H1 (cell line): ENCODE measurements at regions not wholly inside any gene's neighbourhood (a gene's known extent, or its start where the extent isn't known, plus 50 kb on each side); places are given as distances from the start of the nearest gene placed in this dataset.

Source experiments
- CTCF ChIA-PET: fragments of 300-600 bp; sonication (Branson Sonifier 250); formaldehyde crosslinking; loops from one replicate; lab custom pipeline; 2021; ENCODE audit not compliant: partially characterized antibody; lab: Charles Lee
- POLR2A ChIA-PET: fragments of 300-600 bp; sonication (Branson Sonifier 250); formaldehyde crosslinking; loops from one replicate; lab custom pipeline; 2021; ENCODE audit warnings: inconsistent platforms; ENCODE audit not compliant: partially characterized antibody; lab: Charles Lee
- DNase-seq, 2 experiments: peaks; one replicate each; pipeline versions ENCODE4 v3.0.0 to v3.0.0-alpha.2; 2010 to 2022; ENCODE audit warnings: low spot score in 2 of 2, low read depth in 1 of 2, mixed read lengths in 1 of 2
- FAIRE-seq: peaks from 2 replicates; lab custom pipeline; 2011; peaks lifted over from hg19 to GRCh38; lab: Jason Lieb, UNC
- H2AFZ ChIP-seq: 2 replicates; pipeline ENCODE4 v1.8.1; 2012; ENCODE audit warnings: low read length, inconsistent platforms
- H2AK5ac ChIP-seq: 2 replicates; pipeline ENCODE4 v1.6.1; 2013; ENCODE audit warnings: low read depth, low read length
- H2BK120ac ChIP-seq: replicated peaks from 2 replicates; pipeline ENCODE3; 2013; ENCODE audit warnings: low read depth, low read length, inconsistent platforms
- H2BK12ac ChIP-seq: 2 replicates; pipeline ENCODE4 v1.6.1; 2013; ENCODE audit warnings: low read depth, low read length
- H2BK15ac ChIP-seq: 2 replicates; pipeline ENCODE4 v1.6.1; 2013; ENCODE audit warnings: low read length
- H2BK20ac ChIP-seq: 2 replicates; pipeline ENCODE4 v1.6.1; 2013; ENCODE audit warnings: low read length
- H2BK5ac ChIP-seq: 2 replicates; pipeline ENCODE4 v1.6.1; 2013; ENCODE audit warnings: low read depth, low read length
- H3K14ac ChIP-seq: 2 replicates; pipeline ENCODE4 v1.6.1; 2013; ENCODE audit warnings: inconsistent platforms; ENCODE audit not compliant: insufficient read length
- H3K18ac ChIP-seq: 2 replicates; pipeline ENCODE4 v1.6.1; 2013; ENCODE audit warnings: low read length; ENCODE audit errors: extremely low read depth
- H3K23ac ChIP-seq: 2 replicates; pipeline ENCODE4 v1.6.1; 2013; ENCODE audit warnings: inconsistent platforms; ENCODE audit not compliant: insufficient read length
- H3K23me2 ChIP-seq: 2 replicates; pipeline ENCODE4 v1.6.1; 2013; ENCODE audit warnings: low read depth, low read length
- H3K27ac ChIP-seq: 2 replicates; pipeline ENCODE4 v1.6.1; 2011; ENCODE audit warnings: low read depth, low read length, inconsistent platforms
- H3K27me3 ChIP-seq, 4 experiments: replicated peaks in 1 of 4; 1 replicate in 1 of 4; 2 replicates in 3 of 4; pipeline versions ENCODE4 v1.6.1 to v1.8.1; 2011 to 2013; ENCODE audit warnings: low read length in 3 of 4, mild to moderate bottlenecking in 3 of 4, inconsistent platforms in 2 of 4, mixed read lengths in 2 of 4, moderate library complexity in 1 of 4; ENCODE audit not compliant: control insufficient read depth in 3 of 4, insufficient read depth in 3 of 4; ENCODE audit errors: extremely low read depth in 1 of 4
- H3K36me3 ChIP-seq, 4 experiments: 2 replicates each; pipeline versions ENCODE4 v1.6.1 to v1.8.1; 2011 to 2013; ENCODE audit warnings: mild to moderate bottlenecking in 4 of 4, low read length in 3 of 4, moderate library complexity in 2 of 4, control low read depth in 1 of 4, inconsistent platforms in 1 of 4; ENCODE audit not compliant: insufficient read depth in 4 of 4, control insufficient read depth in 2 of 4
- H3K4ac ChIP-seq: replicated peaks from 2 replicates; pipeline ENCODE3; 2013; ENCODE audit warnings: low read length, low read depth, mixed read lengths, inconsistent platforms; ENCODE audit not compliant: insufficient read length
- H3K4me1 ChIP-seq, 4 experiments: replicated peaks in 1 of 4; 1 replicate in 1 of 4; 2 replicates in 3 of 4; pipeline versions ENCODE4 v1.6.1 to v1.8.1; 2011 to 2013; ENCODE audit warnings: low read length in 3 of 4, inconsistent platforms in 2 of 4, mixed read lengths in 1 of 4; ENCODE audit not compliant: insufficient read depth in 4 of 4, control insufficient read depth in 3 of 4
- H3K4me2 ChIP-seq, 2 experiments: 2 replicates each; pipeline versions ENCODE4 v1.6.1 to v1.8.1; 2011 to 2013; ENCODE audit warnings: low read depth in 2 of 2, low read length in 2 of 2, control low read depth in 1 of 2, inconsistent platforms in 1 of 2, mild to moderate bottlenecking in 1 of 2; ENCODE audit not compliant: insufficient read depth in 1 of 2
- H3K4me3 ChIP-seq, 4 experiments: fragments of 200-600, 300-600 bp in 1 of 4; sonication (generic), shearing (Covaris generic), sonication (Bioruptor Twin) in 1 of 4; 2 replicates each; pipeline versions ENCODE4 v1.5.1 to v1.8.1; 2011 to 2016; ENCODE audit warnings: low read length in 4 of 4, low read depth in 3 of 4, control low read depth in 2 of 4, inconsistent platforms in 2 of 4, mild to moderate bottlenecking in 2 of 4, mixed read lengths in 1 of 4, moderate library complexity in 1 of 4; ENCODE audit not compliant: insufficient read depth in 2 of 4; ENCODE audit errors: extremely low read depth in 1 of 4
- H3K56ac ChIP-seq: replicated peaks from 2 replicates; pipeline ENCODE3; 2013; ENCODE audit warnings: low read depth, mild to moderate bottlenecking, mixed read lengths, low read length, inconsistent platforms; ENCODE audit not compliant: insufficient read length
- H3K79me1 ChIP-seq: 2 replicates; pipeline ENCODE4 v1.6.1; 2013; ENCODE audit warnings: low read depth, low read length, control low read depth
- H3K79me2 ChIP-seq, 2 experiments: 2 replicates each; pipeline versions ENCODE4 v1.6.1 to v1.8.1; 2012 to 2013; ENCODE audit warnings: low read length in 2 of 2, mild to moderate bottlenecking in 2 of 2, inconsistent platforms in 1 of 2; ENCODE audit not compliant: insufficient read depth in 2 of 2, control insufficient read depth in 1 of 2
- H3K9ac ChIP-seq, 4 experiments: replicated peaks in 1 of 4; 1 replicate in 1 of 4; 2 replicates in 3 of 4; pipeline versions ENCODE4 v1.6.1 to v1.8.1; 2011 to 2013; ENCODE audit warnings: low read depth in 3 of 4, low read length in 3 of 4, control low read depth in 2 of 4, mild to moderate bottlenecking in 2 of 4, moderate library complexity in 2 of 4, inconsistent platforms in 1 of 4; ENCODE audit errors: extremely low read depth in 1 of 4
- H3K9me3 ChIP-seq, 2 experiments: 2 replicates each; pipeline versions ENCODE4 v1.6.1 to v1.8.1; 2012 to 2013; ENCODE audit warnings: mild to moderate bottlenecking in 2 of 2, moderate library complexity in 2 of 2, control low read depth in 1 of 2, inconsistent platforms in 1 of 2, low read depth in 1 of 2, low read length in 1 of 2, mixed read lengths in 1 of 2; ENCODE audit not compliant: insufficient read depth in 2 of 2
- H4K20me1 ChIP-seq, 2 experiments: replicated peaks in 1 of 2; 2 replicates each; pipeline versions ENCODE3 to v1.8.1; 2011 to 2013; ENCODE audit warnings: inconsistent platforms in 2 of 2, low read length in 2 of 2, mild to moderate bottlenecking in 1 of 2; ENCODE audit not compliant: insufficient read depth in 2 of 2, control insufficient read depth in 1 of 2
- H4K5ac ChIP-seq: 2 replicates; pipeline ENCODE4 v1.6.1; 2013; ENCODE audit warnings: low read length, low read depth, mixed read lengths, inconsistent platforms; ENCODE audit not compliant: insufficient read length
- H4K8ac ChIP-seq: 2 replicates; pipeline ENCODE4 v1.8.0; 2013; ENCODE audit warnings: mild to moderate bottlenecking, moderate library complexity, low read length, inconsistent platforms; ENCODE audit not compliant: insufficient read depth; ENCODE audit errors: extremely low read depth
- H4K91ac ChIP-seq: replicated peaks from 2 replicates; pipeline ENCODE3; 2013; ENCODE audit warnings: low read length, mixed read lengths, inconsistent platforms; ENCODE audit not compliant: insufficient read length
- ATF3 ChIP-seq: IDR thresholded peaks from 2 replicates; pipeline ENCODE4 v1.6.1; 2011; ENCODE audit warnings: low read depth, mild to moderate bottlenecking, low read length; ENCODE audit not compliant: insufficient read depth
- CEBPB ChIP-seq: IDR thresholded peaks from 2 replicates; pipeline ENCODE4 v1.6.1; 2012; ENCODE audit warnings: low read depth, low read length
- EP300 ChIP-seq, 2 experiments: IDR thresholded peaks; 1 replicate in 1 of 2; 2 replicates in 1 of 2; pipeline ENCODE4 v1.6.1; 2011 to 2012; ENCODE audit warnings: low read depth in 2 of 2, low read length in 2 of 2, mild to moderate bottlenecking in 2 of 2, borderline replicate concordance in 1 of 2, inconsistent platforms in 1 of 2, moderate library complexity in 1 of 2
- HDAC2 ChIP-seq, 2 experiments: fragments of 300-600 bp in 1 of 2; sonication (generic) in 1 of 2; IDR thresholded peaks; 2 replicates each; pipeline ENCODE4 v1.6.1; 2011 to 2012; ENCODE audit warnings: low read depth in 2 of 2, low read length in 2 of 2, mild to moderate bottlenecking in 2 of 2, moderate library complexity in 2 of 2, borderline replicate concordance in 1 of 2, inconsistent platforms in 1 of 2
- JUN ChIP-seq: IDR thresholded peaks from 2 replicates; pipeline ENCODE4 v1.6.1; 2011; ENCODE audit warnings: low read depth, mild to moderate bottlenecking, improper control_type of control experiment, low read length
- POLR2A ChIP-seq, 2 experiments: IDR thresholded peaks; 1 replicate in 1 of 2; 2 replicates in 1 of 2; pipeline ENCODE4 v1.6.1; 2011; ENCODE audit warnings: low read depth in 2 of 2, low read length in 2 of 2, mild to moderate bottlenecking in 2 of 2; ENCODE audit errors: control extremely low read depth in 1 of 2
- SP4 ChIP-seq: IDR thresholded peaks from 2 replicates; pipeline ENCODE4 v1.6.1; 2012; ENCODE audit warnings: low read length, inconsistent platforms
- WGBS, 2 experiments: shearing (Covaris generic) in 1 of 2; methylation state at CpG; one replicate each; pipeline versions ENCODE4 v1.1.6 to v1.1.7; 2013 to 2015; ENCODE audit warnings: low lambda C conversion rate in 2 of 2, mixed read lengths in 2 of 2, inconsistent platforms in 1 of 2, low coverage in 1 of 2, missing lambda C conversion rate in 1 of 2; ENCODE audit not compliant: insufficient replicate concordance in 2 of 2, insufficient coverage in 1 of 2, insufficient read length in 1 of 2; ENCODE audit errors: extremely low coverage in 1 of 2, missing lambda C conversion rate in 1 of 2; 5-methylcytosine and 5-hydroxymethylcytosine counted together

GRCh38 chr1:5142389-5142788 lies 488.0 kb downstream of the AJAP1 start:
- Histone ChIP-seq H2BK20ac (no peak overlapping the region), H3K4me2 (no peak overlapping the region), H2BK12ac (peak overlapping the region; percentile 21; the same call in 1 of the 2 replicates), H3K27ac (no peak overlapping the region), H3K18ac (no peak overlapping the region), H2BK120ac (no peak overlapping the region), H3K56ac (no peak overlapping the region), H3K9ac (no peak overlapping the region), H3K4me1 (peaks cover 0 to 7% (median 4%) of the 10 kb centered on the region in 4 experiments; a peak in 4 of 7 replicates), H3K4me3 (no peak overlapping the region), H3K79me2 (no peaks in the 10 kb centered on the region), H3K4ac (no peak overlapping the region), H2BK5ac (no peak overlapping the region), H3K27me3 (no peaks in the 10 kb centered on the region), H4K91ac (no peak overlapping the region), H3K23me2 (no peaks in the 10 kb centered on the region), H3K23ac (no peak overlapping the region), H2BK15ac (no peak overlapping the region), H3K14ac (no peak overlapping the region), H3K79me1 (no peaks in the 10 kb centered on the region), H3K36me3 (no peaks in the 10 kb centered on the region), H3K9me3 (no peaks in the 10 kb centered on the region), H4K20me1 (no peaks in the 10 kb centered on the region), H4K5ac (no peak overlapping the region), H4K8ac (no peak overlapping the region), H2AK5ac (no peak overlapping the region), H2AFZ (no peak overlapping the region)
- FAIRE-seq: no peak
- WGBS, 2 experiments: 90% methylated on average over 3 of the region's 3 CpGs; no CpG with 5 or more reads in 1 of the 2 experiments
- CTCF ChIA-PET: interaction anchor here (1.1 to 1.2 kb wide), 2 partner anchors 306 to 317 kb away, joined by 3 read pairs; no protein-coding TSS in a partner anchor
- no peak for DNase-seq
- TF ChIP-seq JUN (no peak), POLR2A (IDR thresholded peaks at IDR 0.05; ENCODE audit: control extremely low read depth in 1 of 2, low read depth in 2 of 2, low read length in 2 of 2) (no peak), CEBPB (no peak), EP300 (IDR thresholded peaks at IDR 0.05; ENCODE audit: borderline replicate concordance in 1 of 2, low read depth in 2 of 2, low read length in 2 of 2) (no peak), ATF3 (no peak), HDAC2 (IDR thresholded peaks at IDR 0.05; ENCODE audit: borderline replicate concordance in 1 of 2, low read depth in 2 of 2, low read length in 2 of 2) (no peak), SP4 (no peak)
- POLR2A ChIA-PET: no interaction called here
